Left cardiac atrium (tissue), 4 donors: ENCODE measurements at regions not wholly inside any gene's neighbourhood (a gene's known extent, or its start where the extent isn't known, plus 50 kb on each side); places are given as distances from the start of the nearest gene placed in this dataset.
A peak's percentile ranks its signal among the peaks of the same experiment; 100 is the strongest.

Experiments used
- ATAC-seq, 2 donors: fragments of 200-7000 bp; cut with Tn5 transposase; one replicate each; pipeline ENCODE4 v1.9.1; 2020; ENCODE audit warnings: mild to moderate bottlenecking in 2 of 2, moderate library complexity in 2 of 2
- DNase-seq: peaks from one replicate; pipeline ENCODE4 v3.0.0-alpha.2; 2020
- intact Hi-C, 2 donors: fragments of 100-400 bp; cut with DNase I; formaldehyde crosslinking; loops; one replicate each; pipeline versions ENCODE4 v1.14.1 to v1.15.1; 2022 to 2023
- donor health status: DM: no; HTN: yes; CAD: no.
- donor health status: DM: no; HTN: yes; CAD: no; lungs with severe emphysema.
- donor health status: DM: yes; HTN: yes; CAD: no.
- donor health status: Dilated cardiomyopathy.

- ATAC-seq (peak; percentile 60 to 74), DNase-seq (peak; percentile 45)
- intact Hi-C loops, result no loop called here
Measured at GRCh38 chr11:130580891-130581492, 132.5 kb downstream of the ADAMTS15 start.

- intact Hi-C loops, result no loop called here
- no peak for ATAC-seq
- DNase-seq, result no peak
Measured at GRCh38 chr11:130581646-130582045, 133.2 kb downstream of the ADAMTS15 start.

- ATAC-seq, result no peak
- DNase-seq, result no peak
- intact Hi-C loops, result no loop called here
Measured at GRCh38 chr11:130582176-130582575, 133.7 kb downstream of the ADAMTS15 start.

GRCh38 chr11:130582981-130583380, 134.5 kb downstream of the ADAMTS15 start:
- DNase-seq, result no peak
- peak in 1 of 2 donors; percentile 25 for ATAC-seq
- intact Hi-C loops, result no loop called here

- intact Hi-C loops, result no loop called here
- DNase-seq, result peak; percentile 40
- peak; percentile 8 to 21 for ATAC-seq
Measured at GRCh38 chr11:130583801-130584211, 135.4 kb downstream of the ADAMTS15 start.

- ATAC-seq, result peak; percentile 15 to 23
- intact Hi-C loops, result no loop called here
- DNase-seq, result peak; percentile 29
Measured at GRCh38 chr11:130585545-130585944, 137.1 kb downstream of the ADAMTS15 start.

- DNase-seq (no peak), ATAC-seq (no peak)
- intact Hi-C loops, result no loop called here
Measured at GRCh38 chr11:130587658-130588057, 139.2 kb downstream of the ADAMTS15 start.

GRCh38 chr11:130588471-130588870, 140.0 kb downstream of the ADAMTS15 start:
- intact Hi-C loops, result no loop called here
- no peak for ATAC-seq
- no peak for DNase-seq

- ATAC-seq (peak in 1 of 2 donors; percentile 63), DNase-seq (no peak)
- intact Hi-C loops, result no loop called here
Measured at GRCh38 chr11:130592056-130592455, 143.6 kb downstream of the ADAMTS15 start.

GRCh38 chr11:130593064-130593463, 144.6 kb downstream of the ADAMTS15 start:
- no peak for ATAC-seq
- no peak for DNase-seq
- intact Hi-C loops, result no loop called here

- ATAC-seq, result no peak
- no peak for DNase-seq
- intact Hi-C loops, result no loop called here
Measured at GRCh38 chr11:130598433-130598832, 150.0 kb downstream of the ADAMTS15 start.

GRCh38 chr11:130599073-130599654, 150.7 kb downstream of the ADAMTS15 start:
- DNase-seq (peak; percentile 82), ATAC-seq (peak; percentile 34 to 69)
- intact Hi-C loops, result no loop called here

- no peak for DNase-seq
- ATAC-seq, result no peak
- intact Hi-C loops, result no loop called here
Measured at GRCh38 chr11:130600139-130600538, 151.7 kb downstream of the ADAMTS15 start.

GRCh38 chr11:130600616-130601015, 152.2 kb downstream of the ADAMTS15 start:
- no peak for ATAC-seq
- no peak for DNase-seq
- intact Hi-C loops, result no loop called here

- intact Hi-C loops, result no loop called here
- ATAC-seq (peak; percentile 94 to 95), DNase-seq (peak; percentile 84)
Measured at GRCh38 chr11:130601141-130601540, 152.7 kb downstream of the ADAMTS15 start.

GRCh38 chr11:130601764-130602460, 153.5 kb downstream of the ADAMTS15 start:
- DNase-seq (no peak), ATAC-seq (no peak)
- intact Hi-C loops, result no loop called here

GRCh38 chr11:130602641-130603334, 154.3 kb downstream of the ADAMTS15 start:
- ATAC-seq (no peak), DNase-seq (no peak)
- intact Hi-C loops, result no loop called here

GRCh38 chr11:130603335-130603906, 155.0 kb downstream of the ADAMTS15 start:
- intact Hi-C loops, result no loop called here

GRCh38 chr11:130604606-130605005, 156.2 kb downstream of the ADAMTS15 start:
- intact Hi-C loops, result no loop called here
- ATAC-seq, result no peak
- no peak for DNase-seq

More at GRCh38 chr11:130603335-130603906, 155.0 kb downstream of the ADAMTS15 start:
- DNase-seq (no peak), ATAC-seq (no peak)

GRCh38 chr11:130606178-130606577, 157.7 kb downstream of the ADAMTS15 start:
- no peak for DNase-seq
- no peak for ATAC-seq
- intact Hi-C loops, result no loop called here
